ENCODE measurements at regions not wholly inside any gene's neighbourhood (a gene's known extent, or its start where the extent isn't known, plus 50 kb on each side); places are given as distances from the start of the nearest gene placed in this dataset.

DNA sequence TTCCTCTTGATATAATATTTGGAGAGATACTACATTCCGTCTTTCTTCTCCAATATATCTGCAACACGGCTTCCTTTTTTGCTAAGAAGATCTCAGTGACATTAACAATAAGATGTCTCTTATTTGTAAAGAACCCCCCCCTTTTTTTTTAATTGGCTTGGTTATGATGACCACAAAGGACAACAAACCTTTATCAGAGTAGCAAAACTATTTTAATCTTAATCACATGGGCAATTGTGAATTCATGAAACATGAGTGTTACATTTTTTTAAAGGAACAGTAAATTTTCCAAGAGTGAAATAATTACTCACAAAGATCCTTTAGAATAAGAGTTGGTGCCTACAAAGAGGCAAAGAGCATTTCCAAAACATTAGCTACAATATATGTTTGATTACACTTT, 554.1 kb downstream of the MAT2B start:
- TF ChIP-seq, protein P1, sequence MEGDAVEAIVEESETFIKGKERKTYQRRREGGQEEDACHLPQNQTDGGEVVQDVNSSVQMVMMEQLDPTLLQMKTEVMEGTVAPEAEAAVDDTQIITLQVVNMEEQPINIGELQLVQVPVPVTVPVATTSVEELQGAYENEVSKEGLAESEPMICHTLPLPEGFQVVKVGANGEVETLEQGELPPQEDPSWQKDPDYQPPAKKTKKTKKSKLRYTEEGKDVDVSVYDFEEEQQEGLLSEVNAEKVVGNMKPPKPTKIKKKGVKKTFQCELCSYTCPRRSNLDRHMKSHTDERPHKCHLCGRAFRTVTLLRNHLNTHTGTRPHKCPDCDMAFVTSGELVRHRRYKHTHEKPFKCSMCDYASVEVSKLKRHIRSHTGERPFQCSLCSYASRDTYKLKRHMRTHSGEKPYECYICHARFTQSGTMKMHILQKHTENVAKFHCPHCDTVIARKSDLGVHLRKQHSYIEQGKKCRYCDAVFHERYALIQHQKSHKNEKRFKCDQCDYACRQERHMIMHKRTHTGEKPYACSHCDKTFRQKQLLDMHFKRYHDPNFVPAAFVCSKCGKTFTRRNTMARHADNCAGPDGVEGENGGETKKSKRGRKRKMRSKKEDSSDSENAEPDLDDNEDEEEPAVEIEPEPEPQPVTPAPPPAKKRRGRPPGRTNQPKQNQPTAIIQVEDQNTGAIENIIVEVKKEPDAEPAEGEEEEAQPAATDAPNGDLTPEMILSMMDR (IDR thresholded peaks at IDR 0.05 in 8 of 11, conservative IDR thresholded peaks at IDR 0.05 in 3 of 11) = no peak
- TF ChIP-seq POLR2AphosphoS5 (IDR thresholded peaks at IDR 0.05) = no peak
